Lower leg skin (tissue), 4 donors: ENCODE measurements at regions not wholly inside any gene's neighbourhood (a gene's known extent, or its start where the extent isn't known, plus 50 kb on each side); places are given as distances from the start of the nearest gene placed in this dataset.

Experiments used
- DNase-seq, 2 donors: peaks; one replicate each; pipeline ENCODE4 v3.0.0-alpha.2; 2019; ENCODE audit warnings: low spot score in 2 of 2
- H3K4me3 ChIP-seq: fragments of 200-600 bp; sonication (generic); 2 replicates; pipeline ENCODE4 v1.5.1; 2017; ENCODE audit warnings: mild to moderate bottlenecking, low read depth; ENCODE audit not compliant: poor library complexity, severe bottlenecking
- CTCF ChIP-seq, 3 donors: fragments of 450-650 bp; IDR thresholded peaks; one replicate each; pipeline ENCODE4 v1.5.1; 2016; ENCODE audit warnings: antibody characterized with exemption in 3 of 3, mild to moderate bottlenecking in 3 of 3, moderate library complexity in 2 of 3
- POLR2A ChIP-seq, 2 donors: fragments of 450-650 bp; IDR thresholded peaks; one replicate each; pipeline ENCODE4 v1.6.1; 2016 to 2017; ENCODE audit warnings: antibody characterized with exemption in 2 of 2, mild to moderate bottlenecking in 1 of 2, moderate library complexity in 1 of 2
- WGBS, 2 donors: methylation state at CpG; one replicate each; pipeline ENCODE4 v1.1.5; 2018; 5-methylcytosine and 5-hydroxymethylcytosine counted together
- intact Hi-C: fragments of 100-400 bp; cut with DNase I; formaldehyde crosslinking; loops from one replicate; pipeline ENCODE4 v1.15.0; 2023; ENCODE audit warnings: low total_unique reads

DNA sequence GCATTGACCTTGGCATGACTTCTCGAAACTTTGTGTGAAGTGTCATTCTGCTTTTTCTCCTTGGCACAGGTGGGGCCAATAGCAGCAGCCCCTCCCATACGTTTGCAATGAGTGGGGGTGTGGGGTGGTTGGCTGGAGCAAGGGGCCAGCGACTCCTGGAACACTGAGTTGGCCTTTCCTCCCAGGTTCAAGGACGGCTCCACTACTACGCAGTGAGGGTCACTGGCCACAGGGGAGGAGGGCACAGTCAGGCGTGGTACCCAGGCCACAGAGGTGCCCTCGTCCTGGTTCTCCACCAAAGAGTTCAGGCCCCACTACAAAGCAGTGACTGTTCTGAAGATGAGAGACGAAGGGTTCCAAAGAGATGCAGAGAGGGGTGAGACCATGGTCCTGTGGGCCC is 70.6 kb upstream of the OTOS start:
- 84 to 85% methylated on average over 8 of the region's 8 CpGs for WGBS, 2 donors
- intact Hi-C loops: no loop called here
- peak in 1 of 2 donors; percentile 74 for DNase-seq
- no peak overlapping the region for H3K4me3 ChIP-seq
- no peak for TF ChIP-seq CTCF (IDR thresholded peaks at IDR 0.05)
- TF ChIP-seq POLR2A (IDR thresholded peaks at IDR 0.05): no peak

DNA sequence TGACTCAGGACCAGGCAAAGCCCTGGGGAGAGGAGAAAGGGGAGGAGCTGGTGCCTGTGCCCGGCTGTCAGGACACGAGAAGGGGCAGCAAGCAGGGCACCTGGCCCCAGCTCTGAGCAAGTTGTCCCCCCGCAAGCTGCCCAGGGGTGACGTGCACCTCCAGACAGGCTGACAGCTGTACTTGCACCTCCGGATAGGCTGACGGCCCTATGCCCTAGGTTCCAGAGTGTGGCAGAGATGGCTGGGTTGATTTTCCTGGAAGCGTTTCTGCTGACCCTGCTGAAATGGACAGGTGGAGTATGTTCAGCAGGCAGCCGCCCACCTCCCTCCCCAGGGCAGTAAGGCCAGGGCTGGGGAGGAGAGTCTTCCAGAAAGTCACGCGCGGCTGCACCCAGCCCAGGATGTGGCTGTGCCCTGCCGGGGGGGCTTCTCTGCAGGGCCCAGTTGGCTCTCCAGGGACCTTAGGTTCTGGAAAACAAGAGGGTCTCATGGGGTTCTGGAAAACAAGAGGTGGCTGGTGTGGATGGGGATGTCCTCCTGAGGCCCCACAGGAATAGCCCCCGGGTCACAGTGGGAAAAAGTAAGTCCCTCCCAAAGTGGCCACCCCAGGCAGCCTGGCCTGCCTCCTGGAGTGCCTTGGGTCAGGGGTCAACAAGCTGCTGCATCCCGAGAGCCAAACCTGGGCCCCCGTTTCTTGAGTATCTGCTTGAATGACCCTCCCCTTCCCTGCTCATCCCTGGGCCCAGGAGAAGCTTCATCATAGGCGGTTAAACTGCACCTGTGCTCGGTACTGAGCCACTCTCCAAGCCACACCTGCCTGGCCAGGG is 71.4 kb upstream of the OTOS start:
- no peak for TF ChIP-seq CTCF (IDR thresholded peaks at IDR 0.05)
- TF ChIP-seq POLR2A (IDR thresholded peaks at IDR 0.05): no peak
- intact Hi-C loops: no loop called here
- peak in 1 of 2 donors; percentile 66 for DNase-seq
- WGBS, 2 donors: 87 to 92% methylated on average over 17 of the region's 17 CpGs
- no peak overlapping the region for H3K4me3 ChIP-seq

DNA sequence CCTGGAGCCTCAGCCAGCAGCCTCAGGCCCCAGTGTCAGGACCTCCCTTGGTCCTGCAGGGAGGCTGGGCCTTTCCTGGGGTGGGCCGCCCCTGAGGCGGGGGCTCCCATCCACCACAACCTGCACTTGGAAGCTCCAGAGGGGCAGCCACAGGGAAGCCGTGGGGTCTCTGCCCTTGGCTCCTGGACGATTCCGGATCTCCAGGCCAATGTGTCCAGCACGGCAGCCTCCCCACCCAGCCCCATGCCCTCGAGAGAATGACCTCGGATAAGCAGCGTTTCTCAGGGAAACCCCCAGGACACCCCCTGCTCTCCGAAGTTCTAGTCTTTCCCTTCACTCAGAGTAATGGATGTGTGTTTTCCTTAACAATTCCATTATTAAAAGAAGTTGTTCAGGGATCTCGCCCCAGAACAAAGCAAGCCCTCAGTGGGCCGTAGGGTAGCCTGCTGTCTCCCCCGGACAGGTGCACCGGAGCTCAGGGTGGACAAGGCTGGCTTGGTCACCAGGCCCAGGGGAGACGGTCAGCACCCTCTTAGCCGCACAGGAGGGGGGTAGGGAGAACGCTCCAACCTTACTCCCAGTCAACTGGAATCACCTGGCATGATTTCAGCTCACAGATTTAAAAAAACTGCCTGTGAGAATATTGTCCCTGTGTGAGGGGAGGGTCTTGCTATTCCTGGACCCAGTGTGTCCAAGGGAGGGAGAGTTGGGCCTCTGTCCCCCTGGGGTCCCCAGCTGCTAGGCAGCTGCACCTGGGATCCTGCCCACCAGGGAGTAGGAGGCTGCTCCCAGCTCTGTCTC is 72.2 kb upstream of the OTOS start:
- 91 to 93% methylated on average over 15 to 17 of the region's 17 CpGs for WGBS, 2 donors
- intact Hi-C loops: no loop called here
- peak in 1 of 2 donors; percentile 63 for DNase-seq
- H3K4me3 ChIP-seq: no peak overlapping the region
- no peak for TF ChIP-seq POLR2A (IDR thresholded peaks at IDR 0.05)
- no peak for TF ChIP-seq CTCF (IDR thresholded peaks at IDR 0.05)

GRCh38 chr2:240213226-240213475 is 72.7 kb upstream of the OTOS start:
- intact Hi-C loops: no loop called here
- no peak overlapping the region for H3K4me3 ChIP-seq
- peak in 1 of 2 donors; percentile 64 for DNase-seq
- 87 to 95% methylated on average over 6 of the region's 6 CpGs for WGBS, 2 donors
- no peak for TF ChIP-seq CTCF (IDR thresholded peaks at IDR 0.05)
- TF ChIP-seq POLR2A (IDR thresholded peaks at IDR 0.05): no peak

GRCh38 chr2:240213476-240214421 is 73.3 kb upstream of the OTOS start:
- TF ChIP-seq CTCF (IDR thresholded peaks at IDR 0.05): no peak
- intact Hi-C loops: no loop called here
- WGBS, 2 donors: 82 to 91% methylated on average over 22 of the region's 22 CpGs
- peak in 1 of 2 donors; percentile 80 for DNase-seq
- H3K4me3 ChIP-seq: no peak overlapping the region
